SK-N-MC (cell line): ENCODE measurements at regions not wholly inside any gene's neighbourhood (a gene's known extent, or its start where the extent isn't known, plus 50 kb on each side); places are given as distances from the start of the nearest gene placed in this dataset.
A peak's percentile ranks its signal among the peaks of the same experiment; 100 is the strongest.

ENCODE experiments used
- DNase-seq: peaks from one replicate; pipeline ENCODE4 v3.0.0-alpha.2; 2011; ENCODE audit warnings: low read depth, low spot score
- H3K27ac ChIP-seq: fragments of 200-600 bp; sonication (generic); 2 replicates; pipeline ENCODE4 v1.5.1; 2016; ENCODE audit warnings: mixed run types
- H3K36me3 ChIP-seq: fragments of 200-600 bp; sonication (generic); 2 replicates; pipeline ENCODE4 v1.6.1; 2017; ENCODE audit warnings: antibody characterized with exemption, low read length, mixed read lengths; ENCODE audit not compliant: insufficient read depth
- H3K4me3 ChIP-seq: fragments of 200-600 bp; sonication (generic); 2 replicates; pipeline ENCODE4 v1.5.1; 2016
- H3K9ac ChIP-seq: fragments of 200-600 bp; sonication (generic); 2 replicates; pipeline ENCODE4 v1.8.0; 2017; ENCODE audit warnings: mixed run types, mixed read lengths; ENCODE audit not compliant: insufficient read length
- H3K9me3 ChIP-seq: fragments of 200-600 bp; sonication (generic); 2 replicates; pipeline ENCODE4 v1.6.1; 2017; ENCODE audit warnings: low read depth, mild to moderate bottlenecking, antibody characterized with exemption, low read length, moderate library complexity, mixed read lengths
- EZH2 ChIP-seq: fragments of 200-600 bp; sonication (generic); IDR thresholded peaks from one replicate; pipeline ENCODE4 v1.6.1; 2017; ENCODE audit warnings: antibody characterized with exemption
- FOXP2 ChIP-seq: optimal IDR thresholded peaks from 2 replicates; pipeline ENCODE3; 2011; ENCODE audit warnings: mild to moderate bottlenecking, moderate library complexity; ENCODE audit not compliant: insufficient read depth; ENCODE audit errors: extremely low read length, control extremely low read depth
- POLR2AphosphoS5 ChIP-seq: IDR thresholded peaks from 2 replicates; pipeline ENCODE4 v1.6.1; 2012; ENCODE audit warnings: mild to moderate bottlenecking, low read depth, low read length, borderline replicate concordance

- no peak overlapping the region for H3K4me3 ChIP-seq
- TF ChIP-seq POLR2AphosphoS5 (no peak), FOXP2 (no peak), EZH2 (no peak)
- no peaks in the 10 kb centered on the region for H3K36me3 ChIP-seq
- DNase-seq: no peak
- no peak overlapping the region for H3K9ac ChIP-seq
- H3K9me3 ChIP-seq: no peaks in the 10 kb centered on the region
- no peak overlapping the region for H3K27ac ChIP-seq
Measured at GRCh38 chr5:86890375-86890774, 272.6 kb downstream of the COX7C start.

GRCh38 chr5:86894056-86894455, 276.3 kb downstream of the COX7C start:
- H3K9me3 ChIP-seq: no peaks in the 10 kb centered on the region
- no peaks in the 10 kb centered on the region for H3K36me3 ChIP-seq
- TF ChIP-seq EZH2: no peak
- no peak for TF ChIP-seq FOXP2
- no peak for TF ChIP-seq POLR2AphosphoS5
- no peak overlapping the region for H3K27ac ChIP-seq
- H3K9ac ChIP-seq: no peak overlapping the region
- no peak overlapping the region for H3K4me3 ChIP-seq
- DNase-seq: no peak

- H3K4me3 ChIP-seq: no peak overlapping the region
- DNase-seq: no peak
- no peaks in the 10 kb centered on the region for H3K36me3 ChIP-seq
- H3K27ac ChIP-seq: no peak overlapping the region
- TF ChIP-seq EZH2 (no peak), FOXP2 (no peak), POLR2AphosphoS5 (no peak)
- no peak overlapping the region for H3K9ac ChIP-seq
- H3K9me3 ChIP-seq: no peaks in the 10 kb centered on the region
Measured at GRCh38 chr5:86896916-86897315, 279.2 kb downstream of the COX7C start.

- no peak overlapping the region for H3K27ac ChIP-seq
- no peaks in the 10 kb centered on the region for H3K9me3 ChIP-seq
- H3K9ac ChIP-seq: no peak overlapping the region
- TF ChIP-seq FOXP2: no peak
- TF ChIP-seq EZH2: no peak
- no peak for TF ChIP-seq POLR2AphosphoS5
- no peaks in the 10 kb centered on the region for H3K36me3 ChIP-seq
- no peak for DNase-seq
- H3K4me3 ChIP-seq: no peak overlapping the region
Measured at GRCh38 chr5:86909418-86910295, 291.9 kb downstream of the COX7C start.

- Histone ChIP-seq H3K9ac (no peak overlapping the region), H3K36me3 (no peaks in the 10 kb centered on the region), H3K9me3 (no peaks in the 10 kb centered on the region), H3K27ac (no peak overlapping the region), H3K4me3 (no peak overlapping the region)
- DNase-seq: peak; percentile 37
- TF ChIP-seq FOXP2 (no peak), EZH2 (no peak), POLR2AphosphoS5 (no peak)
Measured at GRCh38 chr5:86917117-86917579, 299.4 kb downstream of the COX7C start.

GRCh38 chr5:86918246-86918645, 300.5 kb downstream of the COX7C start:
- no peaks in the 10 kb centered on the region for H3K9me3 ChIP-seq
- no peak overlapping the region for H3K4me3 ChIP-seq
- no peak for TF ChIP-seq FOXP2
- no peak for DNase-seq
- no peak overlapping the region for H3K9ac ChIP-seq
- no peak overlapping the region for H3K27ac ChIP-seq
- no peaks in the 10 kb centered on the region for H3K36me3 ChIP-seq

GRCh38 chr5:86926033-86926432, 308.3 kb downstream of the COX7C start:
- H3K27ac ChIP-seq: no peak overlapping the region
- H3K4me3 ChIP-seq: no peak overlapping the region
- H3K36me3 ChIP-seq: no peaks in the 10 kb centered on the region
- H3K9ac ChIP-seq: no peak overlapping the region
- H3K9me3 ChIP-seq: no peaks in the 10 kb centered on the region
- TF ChIP-seq POLR2AphosphoS5 (no peak), EZH2 (no peak), FOXP2 (no peak)
- DNase-seq: no peak

GRCh38 chr5:86929123-86929766, 311.5 kb downstream of the COX7C start:
- no peak overlapping the region for H3K27ac ChIP-seq
- H3K9ac ChIP-seq: no peak overlapping the region
- H3K4me3 ChIP-seq: no peak overlapping the region
- DNase-seq: no peak
- no peaks in the 10 kb centered on the region for H3K36me3 ChIP-seq
- H3K9me3 ChIP-seq: no peaks in the 10 kb centered on the region
- no peak for TF ChIP-seq FOXP2
- TF ChIP-seq POLR2AphosphoS5: no peak
- TF ChIP-seq EZH2: no peak
